Endothelial cell (in vitro differentiated cells): ENCODE measurements at regions not wholly inside any gene's neighbourhood (a gene's known extent, or its start where the extent isn't known, plus 50 kb on each side); places are given as distances from the start of the nearest gene placed in this dataset.

ENCODE experiments used
- DNase-seq: peaks from one replicate; pipeline ENCODE4 v3.0.0; 2021; ENCODE audit warnings: low spot score
- H3K27ac Mint-ChIP-seq: one replicate; pipeline ENCODE4 v1.8.0; 2021; ENCODE audit warnings: mixed read lengths, inconsistent platforms; ENCODE audit not compliant: unreplicated experiment
- H3K27me3 Mint-ChIP-seq: one replicate; pipeline ENCODE4 v1.8.0; 2021; ENCODE audit warnings: mild to moderate bottlenecking, moderate library complexity, mixed read lengths, inconsistent platforms; ENCODE audit not compliant: unreplicated experiment
- H3K36me3 Mint-ChIP-seq: one replicate; pipeline ENCODE4 v1.8.0; 2021; ENCODE audit warnings: mild to moderate bottlenecking, low read depth, mixed read lengths, inconsistent platforms; ENCODE audit not compliant: unreplicated experiment
- H3K4me1 Mint-ChIP-seq: one replicate; pipeline ENCODE4 v1.8.0; 2021; ENCODE audit warnings: mild to moderate bottlenecking, mixed read lengths, inconsistent platforms; ENCODE audit not compliant: unreplicated experiment
- H3K4me3 Mint-ChIP-seq: one replicate; pipeline ENCODE4 v1.8.0; 2021; ENCODE audit warnings: mild to moderate bottlenecking, mixed read lengths, inconsistent platforms; ENCODE audit not compliant: unreplicated experiment
- H3K9me3 Mint-ChIP-seq: one replicate; pipeline ENCODE4 v1.8.0; 2021; ENCODE audit warnings: mixed read lengths, inconsistent platforms; ENCODE audit not compliant: unreplicated experiment
- TF ChIP-seq, protein P1 (sequence below): fragments of 200-600 bp; sonication (generic); IDR thresholded peaks from one replicate; pipeline ENCODE4 v1.5.0; 2021; ENCODE audit warnings: antibody characterized with exemption; ENCODE audit not compliant: unreplicated experiment

DNA sequence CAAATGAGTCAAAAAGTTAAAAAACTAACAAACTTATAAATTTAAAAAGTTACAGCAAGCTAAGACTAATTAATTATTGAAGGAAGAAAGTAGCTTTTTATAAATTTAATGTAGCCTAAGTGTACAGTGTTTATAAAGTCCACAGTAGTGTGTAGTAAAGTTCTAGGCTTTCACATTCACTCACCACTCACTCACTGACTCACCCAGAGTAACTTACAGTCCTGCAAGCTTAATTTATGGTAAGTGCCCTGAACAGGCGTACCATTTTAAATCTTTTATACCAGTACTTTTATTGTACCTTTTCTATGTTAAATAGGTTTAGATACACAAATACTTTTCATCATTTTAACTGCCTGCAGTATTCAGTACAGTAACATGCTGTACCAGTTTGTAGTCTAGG, 80.0 kb upstream of the C9orf72 start:
- H3K27ac Mint-ChIP-seq: no peak overlapping the region
- H3K27me3 Mint-ChIP-seq: no peaks in the 10 kb centered on the region
- H3K36me3 Mint-ChIP-seq: no peaks in the 10 kb centered on the region
- no peak overlapping the region for H3K4me3 Mint-ChIP-seq
- H3K9me3 Mint-ChIP-seq: no peaks in the 10 kb centered on the region
- TF ChIP-seq, protein P1, sequence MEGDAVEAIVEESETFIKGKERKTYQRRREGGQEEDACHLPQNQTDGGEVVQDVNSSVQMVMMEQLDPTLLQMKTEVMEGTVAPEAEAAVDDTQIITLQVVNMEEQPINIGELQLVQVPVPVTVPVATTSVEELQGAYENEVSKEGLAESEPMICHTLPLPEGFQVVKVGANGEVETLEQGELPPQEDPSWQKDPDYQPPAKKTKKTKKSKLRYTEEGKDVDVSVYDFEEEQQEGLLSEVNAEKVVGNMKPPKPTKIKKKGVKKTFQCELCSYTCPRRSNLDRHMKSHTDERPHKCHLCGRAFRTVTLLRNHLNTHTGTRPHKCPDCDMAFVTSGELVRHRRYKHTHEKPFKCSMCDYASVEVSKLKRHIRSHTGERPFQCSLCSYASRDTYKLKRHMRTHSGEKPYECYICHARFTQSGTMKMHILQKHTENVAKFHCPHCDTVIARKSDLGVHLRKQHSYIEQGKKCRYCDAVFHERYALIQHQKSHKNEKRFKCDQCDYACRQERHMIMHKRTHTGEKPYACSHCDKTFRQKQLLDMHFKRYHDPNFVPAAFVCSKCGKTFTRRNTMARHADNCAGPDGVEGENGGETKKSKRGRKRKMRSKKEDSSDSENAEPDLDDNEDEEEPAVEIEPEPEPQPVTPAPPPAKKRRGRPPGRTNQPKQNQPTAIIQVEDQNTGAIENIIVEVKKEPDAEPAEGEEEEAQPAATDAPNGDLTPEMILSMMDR: no peak
- no peak for DNase-seq
- H3K4me1 Mint-ChIP-seq: no peaks in the 10 kb centered on the region

DNA sequence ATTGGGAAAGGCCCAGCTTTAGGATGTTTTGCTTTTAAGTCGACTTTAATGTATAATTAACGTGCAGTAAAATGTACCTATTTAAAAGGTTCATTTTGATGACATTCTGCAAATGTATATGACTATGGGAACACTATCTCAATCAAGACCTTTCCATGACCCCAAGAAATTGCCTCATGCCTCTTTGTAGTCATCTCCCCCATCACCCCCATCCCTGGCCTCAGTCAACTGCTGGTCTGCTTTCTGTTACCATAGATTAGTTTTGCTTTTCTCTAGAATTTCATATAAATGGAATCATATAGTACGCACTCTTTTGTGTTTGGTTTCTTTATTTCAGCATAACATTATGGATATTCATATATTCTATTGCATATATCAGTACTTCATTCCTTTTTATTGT, 80.7 kb upstream of the C9orf72 start:
- no peaks in the 10 kb centered on the region for H3K36me3 Mint-ChIP-seq
- H3K9me3 Mint-ChIP-seq: no peaks in the 10 kb centered on the region
- H3K27me3 Mint-ChIP-seq: no peaks in the 10 kb centered on the region
- TF ChIP-seq, protein P1: no peak
- H3K4me1 Mint-ChIP-seq: no peaks in the 10 kb centered on the region
- no peak overlapping the region for H3K4me3 Mint-ChIP-seq
- no peak overlapping the region for H3K27ac Mint-ChIP-seq
- DNase-seq: no peak

DNA sequence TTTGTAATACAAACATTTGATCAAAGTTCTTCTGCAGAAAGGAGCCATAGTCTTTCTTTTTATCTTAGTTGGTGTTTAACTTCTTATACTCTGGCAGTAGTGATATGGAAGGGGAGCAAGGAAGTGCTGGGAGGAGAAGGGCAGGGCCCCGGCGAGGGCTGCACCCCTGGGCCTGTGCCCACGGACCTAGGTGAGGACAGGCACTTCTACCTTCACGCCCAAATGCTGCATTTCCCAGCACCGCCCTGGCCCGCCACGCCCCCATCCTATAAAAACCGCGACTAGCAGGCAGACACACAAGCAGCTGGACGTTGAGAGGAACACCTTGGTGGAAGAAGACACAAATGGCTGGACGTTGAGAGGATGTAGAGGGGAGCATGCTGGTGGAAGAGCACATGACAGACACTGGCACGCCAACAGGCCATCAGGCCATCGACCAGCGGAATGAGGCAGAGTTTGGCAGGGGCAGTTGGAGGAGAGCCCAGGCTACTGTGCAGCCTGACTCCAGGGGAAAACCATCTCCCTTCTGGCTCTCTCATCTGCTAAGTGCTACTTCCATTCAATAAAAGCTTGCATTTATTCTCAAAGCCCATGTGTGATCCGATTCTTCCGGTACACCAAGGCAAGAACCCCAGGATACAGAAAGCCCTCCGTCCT, 81.5 kb upstream of the C9orf72 start:
- no peaks in the 10 kb centered on the region for H3K36me3 Mint-ChIP-seq
- no peaks in the 10 kb centered on the region for H3K27me3 Mint-ChIP-seq
- no peak overlapping the region for H3K4me3 Mint-ChIP-seq
- no peak overlapping the region for H3K27ac Mint-ChIP-seq
- no peak for DNase-seq
- TF ChIP-seq, protein P1: no peak
- H3K9me3 Mint-ChIP-seq: no peaks in the 10 kb centered on the region
- H3K4me1 Mint-ChIP-seq: no peaks in the 10 kb centered on the region

DNA sequence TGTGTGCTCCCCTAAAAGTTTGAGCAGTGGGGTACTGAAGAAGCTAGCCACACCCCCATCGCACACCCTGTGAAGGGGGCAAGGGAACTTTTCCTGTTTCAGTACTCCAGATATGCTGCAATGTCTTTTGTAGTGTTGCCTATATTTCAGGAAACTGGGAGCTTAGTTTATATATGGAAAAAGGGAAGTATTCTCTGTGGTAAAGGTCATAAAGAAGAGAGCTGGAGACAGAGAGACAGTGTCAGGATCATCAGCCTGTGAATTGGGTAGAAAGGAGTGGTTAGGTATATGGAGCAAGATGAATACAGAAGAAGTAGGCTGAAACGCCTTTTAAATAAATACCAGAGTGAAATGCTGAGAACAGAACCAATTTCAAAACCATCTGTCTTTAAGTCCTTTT, 82.2 kb upstream of the C9orf72 start:
- H3K27ac Mint-ChIP-seq: no peak overlapping the region
- H3K4me3 Mint-ChIP-seq: no peak overlapping the region
- no peaks in the 10 kb centered on the region for H3K9me3 Mint-ChIP-seq
- no peak for DNase-seq
- no peaks in the 10 kb centered on the region for H3K4me1 Mint-ChIP-seq
- H3K27me3 Mint-ChIP-seq: no peaks in the 10 kb centered on the region
- TF ChIP-seq, protein P1: no peak
- H3K36me3 Mint-ChIP-seq: no peaks in the 10 kb centered on the region

DNA sequence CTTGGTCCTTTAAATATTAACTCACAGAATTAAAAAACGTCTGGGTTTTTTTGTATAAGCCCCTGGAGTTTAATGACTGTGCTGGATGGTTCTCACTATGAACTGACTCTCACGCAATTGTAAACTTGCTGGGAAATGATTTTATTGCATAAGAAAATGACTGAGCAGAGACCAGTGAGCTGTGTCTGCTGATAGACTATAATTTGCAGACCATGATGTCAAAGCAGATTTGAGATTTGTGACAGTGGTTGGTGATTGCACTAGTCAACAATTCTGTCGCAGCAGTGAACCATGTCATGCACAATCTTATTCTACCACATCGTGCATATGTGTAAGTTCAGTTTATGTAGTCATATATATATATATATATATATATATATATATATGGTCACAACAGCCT, 85.7 kb upstream of the C9orf72 start:
- Mint-ChIP-seq H3K4me1 (no peaks in the 10 kb centered on the region), H3K9me3 (no peaks in the 10 kb centered on the region), H3K36me3 (no peaks in the 10 kb centered on the region), H3K4me3 (no peak overlapping the region), H3K27me3 (no peaks in the 10 kb centered on the region), H3K27ac (no peak overlapping the region)
- TF ChIP-seq, protein P1: no peak
- no peak for DNase-seq
